ENCODE measurements at regions not wholly inside any gene's neighbourhood (a gene's known extent, or its start where the extent isn't known, plus 50 kb on each side); places are given as distances from the start of the nearest gene placed in this dataset.

DNA sequence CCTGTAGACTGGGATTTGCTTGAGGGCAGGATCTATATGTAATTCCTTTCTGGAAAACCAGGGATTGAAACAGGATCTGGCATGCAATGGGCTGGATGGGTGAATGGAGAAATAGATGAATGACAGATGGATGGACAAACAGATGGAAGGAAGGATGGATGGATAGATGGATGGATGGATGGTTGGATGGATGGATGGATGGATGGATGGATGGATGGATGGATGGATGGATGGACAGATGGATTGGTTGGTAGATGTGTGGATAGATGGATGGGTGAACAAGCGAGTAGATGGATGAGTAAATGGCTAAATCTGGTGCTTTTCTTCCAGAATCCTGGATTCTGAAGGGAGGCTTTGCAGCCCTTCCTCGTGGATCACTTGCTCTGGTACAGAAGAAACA lies 162.5 kb upstream of the SMIM23 start:
- WGBS, 2 donors, result 81 to 83% methylated on average over 2 of the region's 2 CpGs
- Histone ChIP-seq H3K36me3 (no peaks in the 10 kb centered on the region), H3K27me3 (no peaks in the 10 kb centered on the region), H3K4me3 (no peak overlapping the region), H3K4me1 (peaks cover 0 to 5% (median 0%) of the 10 kb centered on the region in 9 donors), H3K9me3 (no peaks in the 10 kb centered on the region), H3K27ac (no peak overlapping the region)
- intact Hi-C loops (cut with DNase I), result loop anchor here in 3 of 10 donors (5.0 to 10.0 kb wide), 3 partner anchors 198 to 282 kb away; no protein-coding TSS in a partner anchor
- DNase-seq (no peak), ATAC-seq (no peak)
- TF ChIP-seq, protein P1, sequence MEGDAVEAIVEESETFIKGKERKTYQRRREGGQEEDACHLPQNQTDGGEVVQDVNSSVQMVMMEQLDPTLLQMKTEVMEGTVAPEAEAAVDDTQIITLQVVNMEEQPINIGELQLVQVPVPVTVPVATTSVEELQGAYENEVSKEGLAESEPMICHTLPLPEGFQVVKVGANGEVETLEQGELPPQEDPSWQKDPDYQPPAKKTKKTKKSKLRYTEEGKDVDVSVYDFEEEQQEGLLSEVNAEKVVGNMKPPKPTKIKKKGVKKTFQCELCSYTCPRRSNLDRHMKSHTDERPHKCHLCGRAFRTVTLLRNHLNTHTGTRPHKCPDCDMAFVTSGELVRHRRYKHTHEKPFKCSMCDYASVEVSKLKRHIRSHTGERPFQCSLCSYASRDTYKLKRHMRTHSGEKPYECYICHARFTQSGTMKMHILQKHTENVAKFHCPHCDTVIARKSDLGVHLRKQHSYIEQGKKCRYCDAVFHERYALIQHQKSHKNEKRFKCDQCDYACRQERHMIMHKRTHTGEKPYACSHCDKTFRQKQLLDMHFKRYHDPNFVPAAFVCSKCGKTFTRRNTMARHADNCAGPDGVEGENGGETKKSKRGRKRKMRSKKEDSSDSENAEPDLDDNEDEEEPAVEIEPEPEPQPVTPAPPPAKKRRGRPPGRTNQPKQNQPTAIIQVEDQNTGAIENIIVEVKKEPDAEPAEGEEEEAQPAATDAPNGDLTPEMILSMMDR (IDR thresholded peaks at IDR 0.05), result no peak

DNA sequence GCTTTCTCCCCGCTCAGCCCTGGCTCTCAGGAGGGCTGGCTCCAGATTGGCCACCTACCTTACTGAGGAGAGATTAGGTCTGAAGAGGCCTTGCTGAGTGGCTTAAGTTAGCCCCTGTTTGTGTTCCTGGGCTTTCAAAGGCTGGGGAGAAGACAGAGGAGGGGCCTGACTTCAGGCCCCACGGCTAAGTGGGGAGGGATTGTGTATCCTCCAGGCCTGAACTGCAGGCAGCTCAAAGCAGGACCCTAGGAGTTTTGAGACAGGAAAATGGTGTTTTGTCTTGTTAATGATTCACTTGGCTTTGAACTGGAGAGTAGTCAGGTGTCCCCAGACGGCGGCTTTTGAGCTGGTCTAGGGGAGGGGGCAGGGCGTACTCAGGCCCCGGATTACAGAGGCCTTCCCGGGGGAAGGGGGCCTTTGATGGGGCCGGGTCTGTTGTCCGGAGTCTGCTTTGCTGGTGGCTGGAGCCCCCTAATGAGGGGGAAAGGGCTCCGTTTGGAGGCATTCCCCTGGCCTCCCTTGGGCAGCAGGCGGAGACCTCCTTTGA lies 162.0 kb upstream of the SMIM23 start:
- Histone ChIP-seq H3K36me3 (no peaks in the 10 kb centered on the region), H3K4me3 (no peak overlapping the region), H3K27me3 (no peaks in the 10 kb centered on the region), H3K27ac (no peak overlapping the region), H3K4me1 (peaks cover 0 to 5% (median 0%) of the 10 kb centered on the region in 9 donors), H3K9me3 (no peaks in the 10 kb centered on the region)
- ATAC-seq (no peak), DNase-seq (no peak)
- intact Hi-C loops (cut with DNase I), result loop anchor here in 3 of 10 donors (5.0 to 10.0 kb wide), 3 partner anchors 199 to 281 kb away; no protein-coding TSS in a partner anchor
- 65 to 67% methylated on average over 11 of the region's 11 CpGs for WGBS, 2 donors
- TF ChIP-seq, protein P1 (IDR thresholded peaks at IDR 0.05), result no peak

DNA sequence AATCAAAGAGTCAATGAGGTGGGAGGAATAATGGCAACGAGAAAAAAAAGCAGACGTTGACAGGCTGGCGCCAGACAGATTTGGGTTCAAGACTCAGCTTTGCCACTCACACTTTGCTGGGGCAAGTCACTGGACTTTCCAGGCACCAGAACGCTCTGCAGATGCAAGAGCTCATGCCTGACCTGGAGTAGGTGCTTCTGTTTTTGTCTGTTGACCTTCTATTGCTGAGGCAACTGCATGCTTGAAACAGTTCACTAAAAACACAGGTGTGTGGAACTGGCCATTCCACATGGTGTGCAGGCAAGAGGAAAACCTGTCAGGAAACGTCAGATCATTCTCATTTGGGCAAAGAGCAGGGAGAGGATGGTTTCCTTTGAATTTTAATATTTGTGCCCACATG lies 161.2 kb upstream of the SMIM23 start:
- Histone ChIP-seq H3K4me1 (peaks cover 0 to 9% (median 2%) of the 10 kb centered on the region in 9 donors), H3K27me3 (no peaks in the 10 kb centered on the region), H3K4me3 (no peak overlapping the region), H3K27ac (no peak overlapping the region), H3K9me3 (no peaks in the 10 kb centered on the region), H3K36me3 (no peaks in the 10 kb centered on the region)
- 68 to 79% methylated on average over 5 of the region's 5 CpGs for WGBS, 2 donors
- intact Hi-C loops (cut with DNase I), result loop anchor here in 3 of 10 donors (5.0 to 10.0 kb wide), 3 partner anchors 200 to 280 kb away; no protein-coding TSS in a partner anchor
- DNase-seq (no peak), ATAC-seq (no peak)
- TF ChIP-seq, protein P1 (IDR thresholded peaks at IDR 0.05), result no peak

DNA sequence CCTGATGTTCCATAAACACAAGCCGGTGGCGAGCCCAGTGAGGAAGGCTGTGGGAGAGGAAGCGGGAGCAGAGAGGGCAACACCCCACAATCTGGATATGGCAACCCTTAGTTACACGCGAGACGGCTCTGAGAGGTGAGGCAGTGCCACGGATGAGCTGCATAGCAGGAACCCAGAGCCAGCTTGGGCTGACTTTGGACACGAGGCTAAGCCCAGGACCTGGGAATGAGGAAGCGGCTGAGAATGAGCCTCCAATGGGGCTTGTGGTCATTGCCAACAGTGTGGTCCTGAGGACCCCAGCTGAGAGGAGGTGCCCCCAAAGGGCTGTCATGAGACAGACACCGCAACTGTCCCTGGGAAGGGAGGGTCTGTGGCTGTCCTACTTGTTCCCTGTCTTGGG lies 160.0 kb upstream of the SMIM23 start:
- DNase-seq, result no peak
- no peaks in the 10 kb centered on the region for H3K9me3 ChIP-seq
- 81 to 91% methylated on average over 10 of the region's 10 CpGs for WGBS, 2 donors
- intact Hi-C loops (cut with DNase I), result loop anchor here in 4 of 10 donors (5.0 to 10.0 kb wide), 4 partner anchors 201 to 282 kb away; no protein-coding TSS in a partner anchor
- H3K36me3 ChIP-seq, result no peaks in the 10 kb centered on the region
- ATAC-seq, result no peak
- H3K4me3 ChIP-seq, result no peak overlapping the region
- TF ChIP-seq, protein P1 (IDR thresholded peaks at IDR 0.05), result no peak
- H3K27ac ChIP-seq, result no peak overlapping the region
- no peaks in the 10 kb centered on the region for H3K27me3 ChIP-seq
- H3K4me1 ChIP-seq, result peaks cover 0 to 22% (median 13%) of the 10 kb centered on the region in 9 donors
